HG03457 (cell line): ENCODE measurements at regions not wholly inside any gene's neighbourhood (a gene's known extent, or its start where the extent isn't known, plus 50 kb on each side); places are given as distances from the start of the nearest gene placed in this dataset.

Experiments
- ATAC-seq: cut with Tn5 transposase; IDR thresholded peaks from one replicate; pipeline ENCODE4 v1.9.1; 2021; ENCODE audit warnings: moderate number of reproducible peaks; ENCODE audit not compliant: unreplicated experiment

DNA sequence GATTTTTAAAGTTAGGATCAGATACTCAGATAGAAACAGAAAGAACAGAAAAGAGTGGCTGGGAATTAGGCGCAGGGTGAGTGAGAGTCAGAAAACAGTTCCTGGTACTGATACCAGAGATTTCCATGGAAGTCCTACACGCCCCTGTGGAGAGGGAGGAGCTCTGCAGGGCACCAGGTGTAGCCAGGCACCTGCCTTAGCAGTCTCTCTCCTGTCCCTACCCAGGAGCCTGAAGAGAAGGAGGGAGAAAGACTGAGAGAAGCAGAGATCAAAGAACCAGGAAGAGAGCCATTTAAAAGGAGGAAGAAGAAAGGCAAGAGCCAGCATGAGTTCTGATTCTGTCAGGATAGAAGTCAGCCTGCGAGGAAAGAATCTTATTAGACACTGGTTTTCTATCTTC, 65.0 kb downstream of the CBLN1 start:
- no peak for ATAC-seq

- ATAC-seq = no peak
Observed at GRCh38 chr16:49213594-49213993, 68.0 kb downstream of the CBLN1 start.

DNA sequence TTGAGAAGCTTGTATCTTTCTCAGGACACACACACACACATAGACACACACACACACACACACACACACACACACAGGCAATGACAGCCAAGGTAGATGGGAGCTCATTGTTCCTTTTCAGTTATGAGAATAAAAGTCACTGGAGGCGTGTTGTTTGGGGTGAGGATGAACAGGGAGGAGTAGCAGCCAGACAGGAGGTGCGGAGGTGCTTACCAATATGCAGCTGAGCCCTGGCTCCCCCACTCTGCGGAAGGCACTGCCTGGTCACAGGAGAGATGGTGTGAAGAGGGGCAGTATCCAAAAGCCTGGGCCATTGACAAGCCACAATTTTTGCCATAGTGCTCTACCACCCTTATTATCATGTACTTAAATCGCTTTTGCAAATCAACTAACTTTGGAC, 77.4 kb downstream of the CBLN1 start:
- no peak for ATAC-seq

- no peak for ATAC-seq
Observed at GRCh38 chr16:49203361-49203760, 78.3 kb downstream of the CBLN1 start.

- ATAC-seq = no peak
Observed at GRCh38 chr16:49201118-49201517, 80.5 kb downstream of the CBLN1 start.

GRCh38 chr16:49200223-49200820, 81.3 kb downstream of the CBLN1 start:
- no peak for ATAC-seq

DNA sequence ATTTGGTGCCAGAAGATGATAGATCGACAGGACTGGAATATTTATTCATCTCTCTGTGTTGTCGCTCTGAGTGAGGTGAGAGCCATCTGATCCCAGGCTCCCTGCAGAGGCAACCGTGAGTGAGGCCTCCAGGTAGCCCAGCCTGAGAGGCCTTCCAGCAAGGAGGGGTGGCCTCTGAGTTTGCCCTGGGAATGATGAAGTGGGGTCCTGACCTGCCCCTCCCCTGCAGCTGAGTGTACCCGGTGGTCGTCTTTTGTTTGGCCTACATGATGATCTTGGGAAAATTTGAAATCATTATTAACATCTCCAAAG, 86.4 kb downstream of the CBLN1 start:
- ATAC-seq = no peak

DNA sequence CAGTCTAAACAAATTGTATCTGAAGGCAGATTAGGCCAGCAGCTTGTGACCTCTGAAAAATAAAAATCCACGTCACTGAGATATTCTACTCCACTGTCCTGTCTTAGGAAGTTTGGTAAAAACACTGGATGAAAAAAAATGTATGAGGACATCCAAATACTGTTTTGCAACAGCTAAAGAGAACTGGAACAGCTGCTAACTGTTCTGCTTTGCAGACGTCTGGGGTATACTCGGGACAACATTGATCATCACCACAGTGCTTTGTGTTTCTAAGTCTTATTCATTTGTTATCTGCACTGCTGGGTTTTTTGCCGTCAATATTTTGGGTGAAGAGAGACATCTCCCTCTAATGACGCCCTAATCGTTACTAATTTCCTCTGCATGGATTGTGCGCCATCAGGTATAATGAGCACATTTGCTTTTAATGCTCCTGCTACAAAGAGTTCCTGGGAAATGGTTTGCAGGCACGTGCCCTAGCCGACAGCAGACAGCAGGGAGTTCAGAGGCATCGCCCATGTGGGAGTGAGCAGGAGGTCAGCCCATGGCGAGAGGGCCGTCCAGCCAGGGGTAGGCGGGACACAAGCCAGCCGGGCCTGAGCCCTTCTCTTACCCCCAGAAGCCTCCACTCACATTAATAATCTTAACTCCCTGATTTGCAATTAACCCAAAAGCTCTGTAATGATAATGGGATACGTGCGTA, 87.0 kb downstream of the CBLN1 start:
- no peak for ATAC-seq

DNA sequence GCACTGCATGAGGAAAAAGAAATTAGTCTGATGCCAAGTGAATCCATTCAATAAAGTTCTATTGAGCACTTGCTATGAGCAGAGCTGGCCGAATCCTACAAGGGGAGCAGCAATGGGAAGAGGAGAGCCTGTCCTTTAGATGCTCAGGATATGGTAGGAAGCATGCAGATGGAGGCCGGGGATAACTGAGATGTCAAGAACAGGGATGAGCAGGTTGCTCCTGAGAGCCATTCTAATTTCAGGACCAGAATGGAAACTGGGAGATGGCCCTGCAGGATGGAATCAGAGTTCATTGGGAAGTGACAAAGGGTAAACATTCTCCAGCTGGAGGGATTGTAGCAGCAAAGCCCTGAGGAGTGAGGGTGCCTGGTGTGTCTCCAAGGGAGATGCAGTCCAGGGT, 88.0 kb downstream of the CBLN1 start:
- no peak for ATAC-seq

- ATAC-seq = no peak
Observed at GRCh38 chr16:49189286-49189685, 92.4 kb downstream of the CBLN1 start.

DNA sequence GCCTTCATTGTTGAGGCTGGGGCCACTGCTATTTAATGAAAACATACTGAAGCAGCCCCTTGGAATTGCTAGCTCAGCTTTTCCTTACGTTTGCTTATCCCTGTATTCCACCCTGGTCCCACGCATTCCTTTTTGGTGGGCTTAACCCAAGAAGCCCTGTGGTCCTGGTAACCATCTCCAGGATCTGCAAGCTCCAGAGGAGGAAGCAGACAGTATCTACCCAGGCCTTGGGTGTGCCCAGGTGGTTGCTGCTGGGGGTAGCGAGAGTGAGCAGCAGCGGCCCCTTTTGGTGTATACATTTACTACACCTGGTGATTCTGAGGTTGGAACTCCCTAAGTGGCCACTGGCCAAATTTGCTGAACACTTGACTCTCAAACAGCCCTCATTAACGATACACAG, 97.7 kb downstream of the CBLN1 start:
- no peak for ATAC-seq

DNA sequence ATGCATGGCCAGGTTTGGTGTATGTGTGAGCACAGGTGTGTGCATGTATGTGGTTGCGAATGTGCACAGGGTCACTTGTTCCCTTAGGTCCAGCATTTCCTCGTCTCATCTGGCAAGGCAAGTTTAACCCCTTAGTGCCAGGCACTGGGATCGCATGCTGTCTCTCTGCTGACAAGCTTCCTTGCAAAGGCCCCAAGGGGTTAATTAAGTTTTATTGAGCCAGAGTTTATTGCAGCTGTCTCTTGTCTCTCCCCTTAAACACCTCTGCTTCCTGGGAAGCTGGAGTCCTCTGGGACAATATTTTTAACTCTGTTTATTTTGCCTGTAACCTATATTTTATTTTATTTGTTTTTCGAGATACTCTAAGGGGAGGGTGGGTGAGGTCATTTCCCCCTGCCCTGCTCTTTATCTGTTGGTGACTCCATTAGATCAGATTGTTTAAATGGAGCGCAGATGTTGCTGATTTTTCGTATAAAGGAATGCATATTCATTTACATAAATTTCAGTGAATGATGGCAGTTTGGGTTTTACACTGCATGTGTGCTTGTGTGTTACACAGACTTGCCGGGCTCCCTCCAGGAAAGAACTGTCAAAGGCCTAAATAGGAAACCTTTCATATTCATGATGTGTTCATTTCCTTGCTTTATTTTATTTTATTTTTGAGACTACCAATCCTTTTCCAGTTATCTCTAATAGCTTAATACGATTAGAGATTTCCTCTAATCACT, 99.7 kb downstream of the CBLN1 start:
- no peak for ATAC-seq

GRCh38 chr16:49179714-49180330, 101.8 kb downstream of the CBLN1 start:
- no peak for ATAC-seq

GRCh38 chr16:49168126-49168525, 113.5 kb downstream of the CBLN1 start:
- no peak for ATAC-seq

GRCh38 chr16:49165025-49165424, 116.6 kb downstream of the CBLN1 start:
- ATAC-seq = no peak

DNA sequence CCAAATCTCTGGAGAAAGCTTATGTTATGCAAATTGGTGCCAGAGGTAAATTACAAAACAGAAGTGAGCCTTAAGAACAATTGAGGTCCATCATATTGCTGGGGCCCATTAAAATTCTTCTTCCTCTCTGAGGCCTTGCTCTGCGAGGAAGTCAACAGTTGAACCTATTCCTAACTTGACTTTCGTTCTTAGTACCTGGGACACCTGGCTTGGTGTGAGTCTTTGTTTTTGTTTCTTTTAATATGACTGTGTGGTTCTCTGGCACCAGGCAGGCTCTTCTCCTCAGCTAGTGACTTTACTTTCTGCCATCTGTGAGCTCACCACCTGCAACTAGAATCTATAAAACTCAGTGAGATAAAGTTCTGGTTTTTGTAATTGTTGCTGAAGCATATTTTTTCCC, 120.4 kb downstream of the CBLN1 start:
- no peak for ATAC-seq

DNA sequence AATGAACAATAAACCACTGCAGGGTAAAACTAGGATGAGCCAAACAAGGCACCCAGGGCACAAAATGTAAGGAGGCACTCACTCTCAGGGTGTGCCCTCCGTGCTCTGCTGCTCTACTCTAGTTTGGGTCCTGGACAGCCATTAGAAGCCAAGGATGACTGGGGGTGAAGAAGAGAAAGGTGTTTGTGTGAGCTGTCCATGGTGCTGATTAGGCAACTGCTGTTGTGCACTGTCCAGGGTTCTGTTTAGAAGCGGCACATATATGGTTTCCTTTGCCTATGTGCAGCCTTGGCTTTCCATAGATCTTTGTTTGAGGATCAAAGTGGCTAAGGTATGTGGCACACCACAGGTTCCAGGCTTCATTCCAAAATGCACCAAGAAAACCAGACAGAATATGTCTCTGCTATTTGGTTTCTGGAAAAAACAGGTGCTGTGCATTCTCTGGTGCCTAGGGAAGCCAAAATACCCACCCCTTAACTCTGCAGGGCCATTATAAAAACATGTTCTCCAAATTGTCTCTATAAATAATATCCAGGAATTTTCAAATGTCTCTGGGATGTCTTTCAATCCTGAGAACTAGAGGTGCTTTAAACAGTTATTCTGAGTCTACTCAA, 123.5 kb downstream of the CBLN1 start:
- ATAC-seq = no peak

GRCh38 chr16:49150341-49150740, 131.3 kb downstream of the CBLN1 start:
- no peak for ATAC-seq

DNA sequence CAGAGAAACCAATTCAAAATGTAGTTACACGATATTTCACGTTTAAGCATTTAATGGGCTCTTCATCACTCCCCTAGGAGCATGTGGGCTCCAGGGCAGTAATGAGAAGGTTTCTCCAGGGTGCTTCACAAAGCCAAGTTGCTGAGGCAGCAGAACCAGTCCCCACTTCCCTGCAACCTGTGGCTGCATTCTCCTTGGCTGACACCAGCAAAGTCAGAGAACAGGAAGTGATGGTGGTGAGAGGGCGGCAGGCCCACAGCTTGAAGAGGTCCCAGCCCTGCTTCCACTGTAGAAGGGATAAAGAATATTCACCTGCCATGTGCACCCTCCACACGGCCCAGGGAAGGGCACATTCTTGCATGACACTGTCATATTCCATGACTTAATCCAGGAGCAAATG, 133.2 kb downstream of the CBLN1 start:
- ATAC-seq = no peak

GRCh38 chr16:49140618-49141017, 141.0 kb downstream of the CBLN1 start:
- no peak for ATAC-seq

GRCh38 chr16:49130397-49130796, 151.2 kb downstream of the CBLN1 start:
- no peak for ATAC-seq

DNA sequence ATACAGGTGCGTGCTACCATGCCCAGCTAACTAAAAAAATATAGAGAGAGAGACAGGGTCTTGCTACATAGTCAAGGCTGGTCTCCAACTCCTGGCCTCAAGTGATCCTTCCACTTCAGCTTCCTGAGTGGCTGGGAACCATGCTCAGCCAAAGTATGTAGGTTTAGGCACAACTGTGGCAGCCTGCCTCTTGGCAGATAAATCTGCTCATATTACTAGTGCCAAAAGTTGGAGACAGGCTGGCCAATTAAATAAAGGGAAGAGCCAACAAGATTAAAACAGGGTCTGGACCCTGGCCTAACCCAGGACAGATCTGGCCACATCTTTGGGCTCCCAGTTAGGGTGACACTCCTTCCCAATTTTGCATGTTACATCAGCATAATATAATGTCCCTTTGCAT, 151.7 kb downstream of the CBLN1 start:
- no peak for ATAC-seq
